ENCODE measurements at regions not wholly inside any gene's neighbourhood (a gene's known extent, or its start where the extent isn't known, plus 50 kb on each side); places are given as distances from the start of the nearest gene placed in this dataset.

DNA sequence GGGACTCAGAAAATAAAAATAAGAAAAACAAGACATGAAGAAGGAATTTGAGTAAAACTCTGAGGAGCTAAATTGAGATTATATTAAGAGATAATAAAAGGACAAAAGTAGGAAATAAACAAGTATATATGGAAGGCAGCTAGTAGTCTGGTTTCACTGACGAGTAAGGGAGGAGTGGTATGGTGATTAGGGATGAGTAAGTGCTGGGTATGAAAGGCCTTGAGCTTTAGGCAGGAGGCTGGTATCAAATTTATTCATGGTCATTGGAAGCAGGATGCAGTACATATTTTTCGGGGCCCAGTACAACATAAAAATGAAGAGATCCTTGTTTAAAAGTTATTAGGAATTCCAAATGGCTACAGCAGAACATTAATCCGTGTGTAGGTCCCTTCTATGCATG, 789.7 kb upstream of the PRMT6 start:
- intact Hi-C loops (cut with micrococcal nuclease; ENCODE audit: unreplicated experiment): no loop called here
- no peaks in the 10 kb centered on the region for H3K4me1 ChIP-seq (ENCODE audit: insufficient read depth, low read length, poor library complexity, severe bottlenecking)
- no peaks in the 10 kb centered on the region for H4K20me1 ChIP-seq (ENCODE audit: insufficient read depth, low read length)
- no peaks in the 10 kb centered on the region for H3K9me2 ChIP-seq (ENCODE audit: insufficient read depth, low read length)
- ChIA-PET POLR2A (no interaction called here), CTCF (ENCODE audit: unreplicated experiment) (no interaction called here)
- H3K36me3 ChIP-seq (ENCODE audit: insufficient read depth, low read length): no peaks in the 10 kb centered on the region
- no peaks in the 10 kb centered on the region for H3K9me3 ChIP-seq (ENCODE audit: low read length)
- no peak for TF ChIP-seq EZH2phosphoT487 (IDR thresholded peaks at IDR 0.05; ENCODE audit: borderline replicate concordance, low read depth, low read length)
- TF ChIP-seq, protein P1, sequence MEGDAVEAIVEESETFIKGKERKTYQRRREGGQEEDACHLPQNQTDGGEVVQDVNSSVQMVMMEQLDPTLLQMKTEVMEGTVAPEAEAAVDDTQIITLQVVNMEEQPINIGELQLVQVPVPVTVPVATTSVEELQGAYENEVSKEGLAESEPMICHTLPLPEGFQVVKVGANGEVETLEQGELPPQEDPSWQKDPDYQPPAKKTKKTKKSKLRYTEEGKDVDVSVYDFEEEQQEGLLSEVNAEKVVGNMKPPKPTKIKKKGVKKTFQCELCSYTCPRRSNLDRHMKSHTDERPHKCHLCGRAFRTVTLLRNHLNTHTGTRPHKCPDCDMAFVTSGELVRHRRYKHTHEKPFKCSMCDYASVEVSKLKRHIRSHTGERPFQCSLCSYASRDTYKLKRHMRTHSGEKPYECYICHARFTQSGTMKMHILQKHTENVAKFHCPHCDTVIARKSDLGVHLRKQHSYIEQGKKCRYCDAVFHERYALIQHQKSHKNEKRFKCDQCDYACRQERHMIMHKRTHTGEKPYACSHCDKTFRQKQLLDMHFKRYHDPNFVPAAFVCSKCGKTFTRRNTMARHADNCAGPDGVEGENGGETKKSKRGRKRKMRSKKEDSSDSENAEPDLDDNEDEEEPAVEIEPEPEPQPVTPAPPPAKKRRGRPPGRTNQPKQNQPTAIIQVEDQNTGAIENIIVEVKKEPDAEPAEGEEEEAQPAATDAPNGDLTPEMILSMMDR (conservative IDR thresholded peaks at IDR 0.05; ENCODE audit: low read length): no peak
- H3K27ac ChIP-seq (ENCODE audit: low read depth, low read length, poor library complexity, severe bottlenecking): no peak overlapping the region
- H3K4me3 ChIP-seq (ENCODE audit: low read depth, low read length, poor library complexity, severe bottlenecking): no peak overlapping the region
- BruUV-seq (replicated peaks): no TSS peak
- no peak overlapping the region for H2AFZ ChIP-seq (ENCODE audit: low read length)
- H3K4me2 ChIP-seq (ENCODE audit: low read length): no peak overlapping the region
- no peaks in the 10 kb centered on the region for H3K79me2 ChIP-seq (ENCODE audit: insufficient read depth, low read depth, low read length)
- no peak for DNase-seq (ENCODE audit: low spot score)

DNA sequence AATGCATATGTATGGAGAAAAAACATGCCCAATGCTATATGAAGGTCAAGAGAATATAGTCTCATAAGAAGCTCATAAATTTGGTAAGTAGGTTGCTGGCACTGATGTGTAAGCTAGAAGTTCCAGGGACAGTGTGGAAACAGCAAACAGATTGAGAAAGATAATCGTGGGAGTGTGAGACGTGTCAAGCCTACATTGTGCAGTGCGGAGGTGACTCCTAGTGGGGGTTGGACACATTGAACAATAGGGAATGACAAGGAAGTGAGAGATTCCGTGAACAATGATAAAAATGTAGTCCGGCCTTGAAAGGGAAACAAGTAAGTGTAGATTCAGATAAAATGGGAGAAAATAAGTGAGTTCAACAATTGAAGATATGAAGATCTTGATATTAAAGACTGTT, 788.4 kb upstream of the PRMT6 start:
- H3K79me2 ChIP-seq (ENCODE audit: insufficient read depth, low read depth, low read length): no peaks in the 10 kb centered on the region
- DNase-seq (ENCODE audit: low spot score): no peak
- ChIA-PET POLR2A (no interaction called here), CTCF (ENCODE audit: unreplicated experiment) (no interaction called here)
- H3K36me3 ChIP-seq (ENCODE audit: insufficient read depth, low read length): no peaks in the 10 kb centered on the region
- H3K9me3 ChIP-seq (ENCODE audit: low read length): no peaks in the 10 kb centered on the region
- no TSS peak for BruUV-seq (replicated peaks)
- intact Hi-C loops (cut with micrococcal nuclease; ENCODE audit: unreplicated experiment): no loop called here
- H2AFZ ChIP-seq (ENCODE audit: low read length): no peak overlapping the region
- no peak overlapping the region for H3K4me3 ChIP-seq (ENCODE audit: low read depth, low read length, poor library complexity, severe bottlenecking)
- TF ChIP-seq, protein P1 (conservative IDR thresholded peaks at IDR 0.05; ENCODE audit: low read length): 0 out of 2 replicates have a peak, but pooled peaks have one; percentile 35
- no peak for TF ChIP-seq EZH2phosphoT487 (IDR thresholded peaks at IDR 0.05; ENCODE audit: borderline replicate concordance, low read depth, low read length)
- H3K4me2 ChIP-seq (ENCODE audit: low read length): no peak overlapping the region
- H4K20me1 ChIP-seq (ENCODE audit: insufficient read depth, low read length): no peaks in the 10 kb centered on the region
- H3K4me1 ChIP-seq (ENCODE audit: insufficient read depth, low read length, poor library complexity, severe bottlenecking): no peaks in the 10 kb centered on the region
- no peak overlapping the region for H3K27ac ChIP-seq (ENCODE audit: low read depth, low read length, poor library complexity, severe bottlenecking)
- no peaks in the 10 kb centered on the region for H3K9me2 ChIP-seq (ENCODE audit: insufficient read depth, low read length)

DNA sequence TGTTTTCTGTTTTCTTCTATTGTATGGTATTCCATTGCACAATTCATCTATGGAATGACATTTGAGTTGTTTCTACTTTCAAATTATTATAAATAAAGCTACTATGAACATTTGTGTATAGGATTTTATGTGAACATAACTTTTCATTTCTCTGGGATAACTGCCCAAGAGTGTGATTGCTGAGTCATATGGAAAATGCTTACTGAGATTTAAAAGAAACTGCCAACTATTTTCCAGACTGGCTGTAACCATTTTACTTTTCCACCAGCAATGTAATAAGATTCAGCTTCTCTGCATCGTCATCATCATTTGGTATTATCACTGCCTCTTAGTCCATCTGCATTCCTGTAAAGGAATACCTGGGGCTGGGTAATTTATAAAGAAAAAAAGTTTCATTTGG, 779.6 kb upstream of the PRMT6 start:
- Histone ChIP-seq H4K20me1 (ENCODE audit: insufficient read depth, low read length) (no peaks in the 10 kb centered on the region), H3K79me2 (ENCODE audit: insufficient read depth, low read depth, low read length) (no peaks in the 10 kb centered on the region), H2AFZ (ENCODE audit: low read length) (no peak overlapping the region), H3K27ac (ENCODE audit: low read depth, low read length, poor library complexity, severe bottlenecking) (no peak overlapping the region), H3K9me3 (ENCODE audit: low read length) (no peaks in the 10 kb centered on the region), H3K4me1 (ENCODE audit: insufficient read depth, low read length, poor library complexity, severe bottlenecking) (no peaks in the 10 kb centered on the region), H3K4me2 (ENCODE audit: low read length) (no peak overlapping the region), H3K9me2 (ENCODE audit: insufficient read depth, low read length) (no peaks in the 10 kb centered on the region), H3K4me3 (ENCODE audit: low read depth, low read length, poor library complexity, severe bottlenecking) (no peak overlapping the region), H3K36me3 (ENCODE audit: insufficient read depth, low read length) (no peaks in the 10 kb centered on the region)
- DNase-seq (ENCODE audit: low spot score): no peak
- intact Hi-C loops (cut with micrococcal nuclease; ENCODE audit: unreplicated experiment): no loop called here
- TF ChIP-seq, protein P1 (conservative IDR thresholded peaks at IDR 0.05; ENCODE audit: low read length): no peak
- no peak for TF ChIP-seq EZH2phosphoT487 (IDR thresholded peaks at IDR 0.05; ENCODE audit: borderline replicate concordance, low read depth, low read length)
- CTCF ChIA-PET (ENCODE audit: unreplicated experiment): no interaction called here
- BruUV-seq (replicated peaks): no TSS peak
- POLR2A ChIA-PET: no interaction called here

All from OCI-LY7 (cell line).